HepG2 (cell line): ENCODE measurements at regions not wholly inside any gene's neighbourhood (a gene's known extent, or its start where the extent isn't known, plus 50 kb on each side); places are given as distances from the start of the nearest gene placed in this dataset.
A peak's percentile ranks its signal among the peaks of the same experiment; 100 is the strongest.

Experiments used
- BRD4 ChIP-seq: sonication (generic); formaldehyde crosslinking; IDR thresholded peaks from 2 replicates; pipeline ENCODE4 v1.4.0; 2020; ENCODE audit warnings: missing genetic modification reagents
- ERF ChIP-seq: IDR thresholded peaks from 2 replicates; pipeline ENCODE4 v1.6.1; 2018; ENCODE audit warnings: missing biosample characterization, missing genetic modification reagents
- ESRRA ChIP-seq: sonication (generic); formaldehyde crosslinking; IDR thresholded peaks from 2 replicates; pipeline ENCODE4 v1.5.1; 2020; ENCODE audit warnings: mild to moderate bottlenecking, low read depth, missing genetic modification reagents
- HOXA5 ChIP-seq: sonication (generic); formaldehyde crosslinking; IDR thresholded peaks from 2 replicates; pipeline ENCODE4 v1.4.0; 2020; ENCODE audit warnings: missing genetic modification reagents
- ISL2 ChIP-seq: sonication (generic); formaldehyde crosslinking; IDR thresholded peaks from 2 replicates; pipeline ENCODE4 v1.5.0; 2020; ENCODE audit warnings: missing genetic modification reagents
- KDM2A ChIP-seq: sonication (generic); formaldehyde crosslinking; IDR thresholded peaks from 2 replicates; pipeline ENCODE4 v1.4.0; 2020; ENCODE audit warnings: low read depth, missing genetic modification reagents, borderline replicate concordance
- LBX2 ChIP-seq: sonication (generic); formaldehyde crosslinking; IDR thresholded peaks from 2 replicates; pipeline ENCODE4 v1.5.0; 2020; ENCODE audit warnings: missing genetic modification reagents, mild to moderate bottlenecking, borderline replicate concordance
- NKX3-1 ChIP-seq: sonication (generic); formaldehyde crosslinking; IDR thresholded peaks from 2 replicates; pipeline ENCODE4 v1.5.0; 2020; ENCODE audit warnings: missing genetic modification reagents
- PHF5A ChIP-seq: IDR thresholded peaks from one replicate; pipeline ENCODE4 v1.6.1; 2018; ENCODE audit warnings: low read depth, missing genetic modification reagents; ENCODE audit not compliant: unreplicated experiment
- RERE ChIP-seq: IDR thresholded peaks from 2 replicates; pipeline ENCODE4 v1.6.1; 2016; ENCODE audit warnings: low read depth, missing genetic modification reagents, missing compliant biosample characterization
- RFX3 ChIP-seq: IDR thresholded peaks from 2 replicates; pipeline ENCODE4 v1.6.1; 2016; ENCODE audit warnings: missing biosample characterization, missing genetic modification reagents
- RXRB ChIP-seq: IDR thresholded peaks from 2 replicates; pipeline ENCODE4 v1.6.1; 2016; ENCODE audit warnings: borderline replicate concordance, missing genetic modification reagents, missing compliant biosample characterization
- SSRP1 ChIP-seq: IDR thresholded peaks from 2 replicates; pipeline ENCODE4 v1.6.1; 2016; ENCODE audit warnings: control low read depth
- TARDBP ChIP-seq: sonication (generic); formaldehyde crosslinking; IDR thresholded peaks from 2 replicates; pipeline ENCODE4 v1.8.0; 2022; ENCODE audit warnings: mild to moderate bottlenecking, missing genetic modification reagents
- XRCC5 ChIP-seq: fragments of 200-400 bp; formaldehyde crosslinking; optimal IDR thresholded peaks from 2 replicates; pipeline ENCODE3; 2017; ENCODE audit warnings: mild to moderate bottlenecking, low read length
- ZFP91 ChIP-seq: sonication (generic); formaldehyde crosslinking; IDR thresholded peaks from 2 replicates; pipeline ENCODE4 v1.9.0; 2022; ENCODE audit warnings: missing genetic modification reagents, mild to moderate bottlenecking, borderline replicate concordance
- ZFX ChIP-seq: sonication (generic); formaldehyde crosslinking; IDR thresholded peaks from 2 replicates; pipeline ENCODE4 v1.4.0; 2020; ENCODE audit warnings: mild to moderate bottlenecking, low read depth, missing genetic modification reagents, moderate library complexity
- ZNF331 ChIP-seq: sonication (generic); formaldehyde crosslinking; IDR thresholded peaks from 2 replicates; pipeline ENCODE4 v1.4.0; 2020; ENCODE audit warnings: missing genetic modification reagents
- ZNF556 ChIP-seq: sonication (generic); formaldehyde crosslinking; IDR thresholded peaks from 2 replicates; pipeline ENCODE4 v1.4.0; 2020; ENCODE audit warnings: mild to moderate bottlenecking, missing genetic modification reagents, borderline replicate concordance
- ZNF616 ChIP-seq: sonication (generic); formaldehyde crosslinking; IDR thresholded peaks from 2 replicates; pipeline ENCODE4 v1.5.0; 2020; ENCODE audit warnings: low read depth, mild to moderate bottlenecking, missing genetic modification reagents
- TF ChIP-seq, protein P1 (sequence below): sonication (generic); formaldehyde crosslinking; IDR thresholded peaks from 2 replicates; pipeline ENCODE4 v1.5.1; 2020; ENCODE audit warnings: missing genetic modification reagents, mild to moderate bottlenecking, borderline replicate concordance

DNA sequence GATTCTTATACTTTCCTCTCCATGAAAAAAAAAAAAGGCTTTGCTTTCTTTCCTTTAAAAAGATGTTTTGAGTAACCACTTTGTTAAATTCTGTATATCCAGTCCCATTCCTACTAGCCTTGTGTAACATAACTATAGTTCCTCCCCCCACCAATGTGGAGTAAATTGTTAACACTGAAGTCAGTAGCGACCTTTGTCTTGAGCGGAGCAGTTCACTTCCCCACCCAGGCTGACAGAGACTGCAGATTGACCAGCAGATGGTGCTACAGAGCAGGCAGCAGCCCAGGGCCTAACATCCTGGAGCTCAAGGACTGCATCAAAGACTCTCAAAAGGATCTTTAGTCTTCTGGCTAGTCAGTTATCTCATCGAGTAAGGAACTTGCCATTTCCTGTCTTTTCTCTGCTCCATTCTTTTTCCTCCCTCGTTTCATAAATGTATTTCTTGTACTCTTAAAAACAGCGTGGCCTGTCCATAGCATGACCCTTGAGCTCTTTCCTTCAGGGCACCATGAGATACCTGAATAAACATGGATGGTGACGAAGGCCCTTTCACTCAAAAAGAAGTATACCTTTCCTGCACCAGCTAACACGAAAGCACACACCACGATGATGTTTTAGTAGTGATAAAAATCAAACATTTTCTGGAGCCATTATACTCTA is 503.5 kb upstream of the PKN2 start (continued):
- 0 out of 2 replicates have a peak, but pooled peaks have one; percentile 24 for TF ChIP-seq RERE (CRISPR knock-in tag)
- TF ChIP-seq, protein P1, sequence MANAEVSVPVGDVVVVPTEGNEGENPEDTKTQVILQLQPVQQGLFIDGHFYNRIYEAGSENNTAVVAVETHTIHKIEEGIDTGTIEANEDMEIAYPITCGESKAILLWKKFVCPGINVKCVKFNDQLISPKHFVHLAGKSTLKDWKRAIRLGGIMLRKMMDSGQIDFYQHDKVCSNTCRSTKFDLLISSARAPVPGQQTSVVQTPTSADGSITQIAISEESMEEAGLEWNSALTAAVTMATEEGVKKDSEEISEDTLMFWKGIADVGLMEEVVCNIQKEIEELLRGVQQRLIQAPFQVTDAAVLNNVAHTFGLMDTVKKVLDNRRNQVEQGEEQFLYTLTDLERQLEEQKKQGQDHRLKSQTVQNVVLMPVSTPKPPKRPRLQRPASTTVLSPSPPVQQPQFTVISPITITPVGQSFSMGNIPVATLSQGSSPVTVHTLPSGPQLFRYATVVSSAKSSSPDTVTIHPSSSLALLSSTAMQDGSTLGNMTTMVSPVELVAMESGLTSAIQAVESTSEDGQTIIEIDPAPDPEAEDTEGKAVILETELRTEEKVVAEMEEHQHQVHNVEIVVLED, result no peak
- TF ChIP-seq NKX3-1 (CRISPR knock-in tag), result no peak
- peak; percentile 36; the same call in 1 of the 2 replicates for TF ChIP-seq HOXA5
- peak; percentile 27; the same call in 1 of the 2 replicates for TF ChIP-seq ZFP91 (CRISPR knock-in tag)
- TF ChIP-seq RFX3 (CRISPR knock-in tag), result no peak
- TF ChIP-seq PHF5A (CRISPR knock-in tag), result peak; percentile 45
- peak; percentile 33; the same call in 1 of the 2 replicates for TF ChIP-seq ZNF616 (CRISPR knock-in tag)
- 0 out of 2 replicates have a peak, but pooled peaks have one; percentile 46 for TF ChIP-seq BRD4 (CRISPR knock-in tag)
- TF ChIP-seq XRCC5, result peak; percentile 60
- peak; percentile 75 for TF ChIP-seq TARDBP (CRISPR knock-in tag)
- peak; percentile 56; the same call in 1 of the 2 replicates for TF ChIP-seq RXRB
- peak; percentile 72 for TF ChIP-seq ISL2 (CRISPR knock-in tag)
- peak; percentile 68 for TF ChIP-seq ZFX
- peak; percentile 74 for TF ChIP-seq ERF (CRISPR knock-in tag)
- TF ChIP-seq SSRP1 (CRISPR knock-in tag), result 0 out of 2 replicates have a peak, but pooled peaks have one; percentile 48
- TF ChIP-seq ZNF331 (CRISPR knock-in tag), result peak; percentile 77; the same call in 1 of the 2 replicates
- no peak for TF ChIP-seq LBX2
- TF ChIP-seq ZNF556, result peak; percentile 56; the same call in 1 of the 2 replicates
- 0 out of 2 replicates have a peak, but pooled peaks have one; percentile 27 for TF ChIP-seq ESRRA (CRISPR knock-in tag)
- peak; percentile 54; the same call in 1 of the 2 replicates for TF ChIP-seq KDM2A (CRISPR knock-in tag)
